HTR-8/SVneo (cell line): ENCODE measurements at regions not wholly inside any gene's neighbourhood (a gene's known extent, or its start where the extent isn't known, plus 50 kb on each side); places are given as distances from the start of the nearest gene placed in this dataset.
"Not testable (repeated sequence)": the region's sequence is repeated elsewhere in the genome, so short reads cannot be mapped to it uniquely, and the experiment has no call there.

Source experiments
- DNase-seq: peaks from one replicate; pipeline ENCODE4 v3.0.0; 2011; ENCODE audit warnings: low spot score, mixed read lengths; ENCODE audit not compliant: insufficient read length
- FAIRE-seq: peaks from 2 replicates; lab custom pipeline; 2011; peaks lifted over from hg19 to GRCh38; lab: Jason Lieb, UNC

GRCh38 chr6:21740376-21741124, 147.0 kb downstream of the SOX4 start:
- DNase-seq (no peak), FAIRE-seq (no peak)

DNA sequence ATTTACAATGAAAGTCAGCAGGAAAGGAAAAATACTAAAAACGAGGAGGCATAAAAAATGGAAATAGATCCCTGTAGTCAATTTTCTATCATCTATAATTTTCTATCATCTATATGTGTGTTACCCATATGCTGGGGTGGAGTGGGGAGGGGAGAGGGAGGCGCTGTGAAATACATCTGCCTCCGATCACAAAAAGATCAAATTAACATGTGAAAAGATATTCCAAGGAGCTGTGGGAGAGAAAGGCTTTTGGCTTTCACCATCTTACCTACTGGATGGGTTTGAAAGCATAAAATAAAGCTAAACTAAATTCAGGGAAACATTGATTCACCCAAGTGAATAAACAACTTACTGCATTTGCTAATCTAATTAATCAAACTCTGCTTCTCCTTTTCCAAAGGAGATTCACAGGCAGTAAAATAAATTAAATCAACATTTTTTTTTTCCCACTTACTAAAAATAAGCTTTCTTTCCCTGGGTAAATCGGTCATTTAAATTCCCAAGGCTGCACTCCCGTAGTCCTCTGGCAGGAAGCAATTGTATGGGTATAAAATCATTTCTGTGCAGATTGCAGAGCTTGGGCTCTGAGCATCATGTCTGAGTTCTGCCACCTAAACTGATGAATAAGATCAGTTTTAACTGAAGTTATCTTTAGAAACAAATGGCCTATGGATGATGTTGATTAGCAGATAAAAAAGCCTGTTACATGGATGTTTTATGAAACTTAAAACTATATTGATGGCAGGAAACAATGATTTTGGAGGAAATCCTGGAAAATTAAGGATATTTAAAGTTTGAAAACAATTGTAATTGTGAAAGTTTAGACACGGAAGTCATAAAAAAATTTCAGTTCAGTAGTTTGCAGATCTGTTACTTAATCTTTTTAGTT, 147.9 kb downstream of the SOX4 start:
- DNase-seq: no peak

DNA sequence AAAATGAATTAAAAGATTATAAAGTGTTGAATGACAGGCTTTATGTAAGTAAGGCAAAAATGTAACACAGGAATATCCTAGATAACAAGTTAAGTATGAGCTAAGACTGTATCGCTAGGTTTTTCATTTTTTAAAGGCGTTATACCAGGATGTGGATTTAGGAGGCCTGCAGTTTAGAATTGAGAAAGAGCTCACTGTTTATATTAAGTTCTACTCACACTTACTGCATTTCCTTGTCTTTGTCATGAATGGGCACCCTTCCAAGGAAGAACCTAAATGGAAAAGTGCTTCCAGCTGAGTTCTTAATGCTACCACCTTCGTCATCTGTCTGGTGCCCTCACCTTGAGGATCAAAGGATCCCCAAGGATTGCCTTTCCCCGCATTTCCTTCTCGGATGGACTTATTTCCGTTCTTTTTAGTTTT, 148.7 kb downstream of the SOX4 start:
- no peak for FAIRE-seq
- DNase-seq: no peak

More for the DNA sequence above, 147.9 kb downstream of the SOX4 start:
- no peak for FAIRE-seq

- no peak for DNase-seq
- no peak for FAIRE-seq
These were observed 150.8 kb downstream of the SOX4 start for GRCh38 chr6:21744331-21744730.

- FAIRE-seq: no peak
These were observed 152.2 kb downstream of the SOX4 start for GRCh38 chr6:21745543-21746337.

DNA sequence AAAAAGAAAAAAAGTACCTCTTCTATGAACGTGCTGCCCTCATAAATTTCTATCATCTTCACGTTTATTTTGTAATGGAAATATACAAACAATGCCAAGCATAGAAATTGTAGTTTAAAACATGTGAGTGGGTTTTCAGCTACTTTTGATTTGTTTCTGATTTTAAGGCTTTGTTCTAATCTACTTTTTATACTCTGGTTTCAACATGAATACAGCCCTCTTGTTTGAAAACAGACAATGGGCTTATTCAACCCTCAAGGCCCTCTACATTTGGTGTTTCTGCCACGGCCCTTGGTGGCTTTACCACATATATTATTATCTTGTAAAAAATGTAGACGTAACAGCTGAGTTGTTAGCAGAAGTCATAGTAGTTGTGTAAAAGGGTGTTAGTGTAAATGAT, 153.9 kb downstream of the SOX4 start:
- DNase-seq (no peak), FAIRE-seq (no peak)

More at GRCh38 chr6:21745543-21746337, 152.2 kb downstream of the SOX4 start:
- DNase-seq: no peak

DNA sequence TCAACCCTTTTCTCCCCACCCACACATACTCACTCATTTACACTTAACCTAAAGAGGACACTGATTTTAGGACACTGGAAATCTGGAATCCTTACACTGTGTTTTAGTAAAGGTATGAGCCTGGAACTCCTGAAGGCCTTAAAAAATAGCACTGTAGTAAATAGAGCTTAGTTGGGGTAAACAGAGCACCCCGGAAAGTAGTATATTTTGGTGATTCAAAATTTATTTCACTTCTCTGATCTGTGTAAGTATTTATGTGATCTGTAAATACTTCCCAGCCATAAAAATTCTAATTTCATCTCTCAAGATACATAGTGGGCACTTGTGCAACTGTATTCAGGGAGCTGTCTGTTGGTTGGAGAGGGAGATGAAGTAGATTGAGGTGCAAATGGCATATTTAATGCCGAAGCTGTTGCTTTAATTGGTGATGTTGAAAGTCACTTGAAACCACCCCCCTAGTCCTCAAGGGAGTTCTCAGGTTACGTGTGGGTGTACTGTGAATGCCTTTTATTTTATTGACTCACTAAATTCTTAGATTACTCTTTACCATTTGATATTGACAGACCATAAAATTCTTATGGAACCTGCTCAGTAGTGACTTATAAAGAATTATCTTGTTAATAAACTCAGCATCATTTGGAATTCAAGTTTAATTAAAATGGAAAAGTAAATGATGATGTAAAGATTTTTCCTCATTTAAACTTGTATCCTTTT, 154.9 kb downstream of the SOX4 start:
- no peak for FAIRE-seq
- no peak for DNase-seq

DNA sequence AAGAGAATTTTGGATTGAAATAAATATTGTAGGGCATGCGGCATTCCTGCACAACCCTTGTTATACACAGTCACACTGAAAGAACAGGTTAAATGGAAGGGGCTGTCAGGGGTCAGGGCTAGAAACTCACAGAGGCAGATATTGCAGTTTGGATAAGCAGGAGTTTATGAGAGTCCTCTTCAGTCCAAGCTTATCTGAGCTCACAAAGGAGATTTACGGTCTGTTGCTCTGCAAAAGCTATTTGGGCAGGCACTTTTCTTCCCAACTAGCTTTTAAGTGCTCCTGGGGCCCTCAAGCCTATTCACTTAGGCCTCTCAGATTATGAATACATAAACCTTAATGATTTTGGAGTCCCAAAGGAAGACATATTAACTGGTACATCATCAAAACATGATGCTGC, 156.2 kb downstream of the SOX4 start:
- no peak for FAIRE-seq
- no peak for DNase-seq

GRCh38 chr6:21750575-21750974, 157.0 kb downstream of the SOX4 start:
- no peak for DNase-seq
- no peak for FAIRE-seq

- FAIRE-seq (no peak), DNase-seq (no peak)
These were observed 158.1 kb downstream of the SOX4 start for GRCh38 chr6:21751608-21752007.

GRCh38 chr6:21752054-21752811, 158.7 kb downstream of the SOX4 start:
- FAIRE-seq: no peak

GRCh38 chr6:21753241-21754108, 159.9 kb downstream of the SOX4 start:
- no peak for DNase-seq
- peak; percentile 33 for FAIRE-seq

More at GRCh38 chr6:21752054-21752811, 158.7 kb downstream of the SOX4 start:
- DNase-seq: no peak

DNA sequence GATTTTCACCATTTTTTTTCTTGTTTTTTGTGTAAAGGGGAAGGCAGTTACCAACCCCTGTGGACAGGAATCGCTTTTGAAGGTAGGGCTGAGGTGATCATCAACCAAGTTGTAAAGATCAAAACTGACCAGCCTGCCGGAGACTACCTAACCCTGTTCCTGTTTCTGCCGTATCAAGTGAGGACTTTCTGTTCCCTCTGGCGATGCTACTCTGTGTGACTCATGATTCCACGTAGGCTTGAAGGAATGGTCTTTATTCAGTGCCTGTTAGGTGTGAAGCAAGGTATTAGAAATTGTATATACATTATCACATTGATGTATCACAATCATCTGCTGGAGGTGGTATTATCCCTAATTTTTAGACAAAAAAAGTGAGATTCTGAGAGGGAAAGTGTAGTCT, 161.3 kb downstream of the SOX4 start:
- FAIRE-seq: peak; percentile 89
- DNase-seq: peak; percentile 50

DNA sequence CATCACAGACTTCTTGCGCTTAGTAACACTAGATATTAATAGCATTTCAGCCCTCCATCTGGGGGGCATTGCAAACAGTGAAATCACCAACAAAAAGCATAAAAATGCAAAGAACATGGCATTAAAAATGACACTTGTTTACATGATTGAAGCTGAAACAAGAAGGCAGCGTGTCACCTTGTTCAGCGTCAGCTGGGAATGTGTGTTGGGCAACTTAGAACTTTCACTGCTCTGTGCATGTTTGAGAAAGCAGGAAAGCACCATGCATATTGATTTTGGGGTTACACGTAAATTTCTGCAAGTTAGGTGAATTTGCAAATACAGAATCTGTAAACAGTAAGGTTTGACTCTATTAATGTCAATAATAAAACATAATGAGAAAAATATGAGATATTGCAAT, 162.9 kb downstream of the SOX4 start:
- FAIRE-seq: no peak

GRCh38 chr6:21757392-21757791, 163.8 kb downstream of the SOX4 start:
- not testable (repeated sequence) for DNase-seq, FAIRE-seq

More for the DNA sequence above, 162.9 kb downstream of the SOX4 start:
- DNase-seq: no peak

DNA sequence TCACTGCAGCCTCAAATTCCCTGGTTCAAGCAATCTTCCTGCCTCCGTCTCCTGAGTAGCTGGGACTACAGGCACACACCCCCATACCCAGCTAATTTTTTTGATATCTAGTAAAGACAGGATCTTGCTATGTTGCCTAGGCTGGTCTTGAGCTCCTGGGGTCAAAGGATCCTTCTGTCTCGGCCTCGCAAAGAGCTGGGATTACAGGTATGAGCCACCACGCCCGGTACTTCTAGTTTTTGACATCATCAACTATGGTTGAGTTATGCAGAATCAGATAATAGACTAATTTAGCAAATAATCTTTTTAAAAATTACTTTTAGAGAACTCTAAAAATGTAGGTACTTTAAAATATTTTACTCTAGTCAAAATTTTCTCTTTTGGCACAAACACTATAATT, 166.2 kb downstream of the SOX4 start:
- FAIRE-seq: no peak
- no peak for DNase-seq

DNA sequence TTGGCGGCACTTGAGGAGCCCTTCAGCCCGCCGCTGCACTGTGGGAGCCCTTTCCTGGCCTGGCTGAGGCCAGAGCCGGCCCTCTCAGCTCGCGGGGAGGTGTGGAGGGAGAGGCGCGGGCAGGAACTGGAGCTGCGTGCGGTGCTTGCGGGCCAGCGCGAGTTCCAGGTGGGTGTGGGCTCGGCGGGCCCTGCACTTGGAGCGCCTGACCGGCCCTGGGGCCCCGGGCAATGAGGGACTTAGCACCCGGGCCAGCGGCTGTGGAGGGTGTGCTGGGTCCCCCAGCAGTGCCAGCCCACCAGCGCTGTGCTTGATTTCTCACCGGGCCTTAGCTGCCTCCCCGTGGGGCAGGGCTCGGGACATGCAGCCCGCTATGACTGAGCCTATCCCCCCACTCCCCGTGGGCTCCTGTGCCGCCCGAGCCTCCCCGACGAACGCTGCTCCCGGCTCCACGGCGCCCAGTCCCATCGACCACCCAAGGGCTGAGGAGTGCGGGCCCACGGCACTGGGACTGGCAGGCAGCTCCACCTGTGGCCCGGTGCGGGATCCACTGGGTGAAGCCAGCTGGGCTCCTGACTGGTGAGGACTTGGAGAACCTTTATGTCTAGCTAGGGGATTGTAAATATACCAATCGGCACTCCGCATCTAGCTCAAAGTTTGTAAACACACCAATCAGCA, 167.6 kb downstream of the SOX4 start:
- DNase-seq, FAIRE-seq: not testable (repeated sequence)

- FAIRE-seq: no peak
These were observed 171.4 kb downstream of the SOX4 start for GRCh38 chr6:21764989-21765388.

More at GRCh38 chr6:21764989-21765388, 171.4 kb downstream of the SOX4 start:
- DNase-seq: no peak
